Endodermal cell (in vitro differentiated cells): ENCODE measurements at regions not wholly inside any gene's neighbourhood (a gene's known extent, or its start where the extent isn't known, plus 50 kb on each side); places are given as distances from the start of the nearest gene placed in this dataset.

Source experiments
- DNase-seq: peaks from one replicate; pipeline ENCODE4 v3.0.0-alpha.2; 2017
- H3K27ac ChIP-seq: 2 replicates; pipeline ENCODE4 v1.5.1; 2013; ENCODE audit warnings: mild to moderate bottlenecking, low read depth, low read length, moderate library complexity
- H3K27me3 ChIP-seq: 2 replicates; pipeline ENCODE4 v1.6.1; 2013; ENCODE audit warnings: mild to moderate bottlenecking, low read length, moderate library complexity; ENCODE audit not compliant: insufficient read depth, control insufficient read depth, poor library complexity, severe bottlenecking
- H3K36me3 ChIP-seq: 2 replicates; pipeline ENCODE4 v1.7.0; 2013; ENCODE audit warnings: mild to moderate bottlenecking, low read length, moderate library complexity; ENCODE audit not compliant: control insufficient read depth, insufficient read depth
- H3K4me1 ChIP-seq: one replicate; pipeline ENCODE4 v1.7.0; 2013; ENCODE audit warnings: low read length; ENCODE audit not compliant: control insufficient read depth, insufficient read depth
- H3K4me3 ChIP-seq: 2 replicates; pipeline ENCODE4 v1.5.1; 2013; ENCODE audit warnings: mild to moderate bottlenecking, low read length, moderate library complexity
- H3K9ac ChIP-seq: 2 replicates; pipeline ENCODE4 v1.6.1; 2013; ENCODE audit warnings: mild to moderate bottlenecking, low read length, moderate library complexity; ENCODE audit not compliant: poor library complexity, severe bottlenecking; ENCODE audit errors: extremely low read depth
- H3K9me3 ChIP-seq: 2 replicates; pipeline ENCODE4 v1.6.1; 2013; ENCODE audit warnings: mild to moderate bottlenecking, low read length, moderate library complexity; ENCODE audit not compliant: control insufficient read depth
- H3K27ac Mint-ChIP-seq: 2 replicates; pipeline ENCODE4 v1.8.0; 2020; ENCODE audit warnings: mixed read lengths
- H3K27me3 Mint-ChIP-seq: 2 replicates; pipeline ENCODE4 v1.8.0; 2021; ENCODE audit warnings: mild to moderate bottlenecking, mixed read lengths; ENCODE audit not compliant: insufficient read depth
- H3K36me3 Mint-ChIP-seq: 2 replicates; pipeline ENCODE4 v1.8.0; 2020; ENCODE audit warnings: low read depth, mixed read lengths
- H3K4me1 Mint-ChIP-seq: 2 replicates; pipeline ENCODE4 v1.8.0; 2020; ENCODE audit warnings: mixed read lengths
- H3K4me3 Mint-ChIP-seq: 2 replicates; pipeline ENCODE4 v1.8.0; 2020; ENCODE audit warnings: mild to moderate bottlenecking, moderate library complexity, mixed read lengths
- H3K9me3 Mint-ChIP-seq: 2 replicates; pipeline ENCODE4 v1.8.0; 2020; ENCODE audit warnings: mild to moderate bottlenecking, mixed read lengths
- CTCF ChIP-seq: fragments of 200-600 bp; sonication (generic); conservative IDR thresholded peaks from 2 replicates; pipeline ENCODE4 v1.5.0; 2021; ENCODE audit warnings: antibody characterized with exemption, mild to moderate bottlenecking
- WGBS, 2 experiments: methylation state at CpG; one replicate each; pipeline versions ENCODE4 v1.1.5 to v1.1.7; 2013; ENCODE audit warnings: missing lambda C conversion rate in 2 of 2, mixed read lengths in 1 of 2; ENCODE audit not compliant: insufficient coverage in 1 of 2, insufficient read length in 1 of 2; 5-methylcytosine and 5-hydroxymethylcytosine counted together

- H3K9me3 Mint-ChIP-seq, result peaks cover 16% of the 10 kb centered on the region
- no peaks in the 10 kb centered on the region for H3K4me1 Mint-ChIP-seq
- H3K4me3 Mint-ChIP-seq, result no peak overlapping the region
- no peak for TF ChIP-seq CTCF
- Histone ChIP-seq H3K9ac (no peak overlapping the region), H3K27ac (no peak overlapping the region), H3K27me3 (no peaks in the 10 kb centered on the region), H3K9me3 (peaks cover 4% of the 10 kb centered on the region), H3K4me3 (no peak overlapping the region), H3K36me3 (no peaks in the 10 kb centered on the region), H3K4me1 (no peaks in the 10 kb centered on the region)
- no peaks in the 10 kb centered on the region for H3K36me3 Mint-ChIP-seq
- no peak for DNase-seq
- 44 to 57% methylated on average over 1 of the region's 1 CpG for WGBS, 2 experiments
- no peak overlapping the region for H3K27ac Mint-ChIP-seq
- no peaks in the 10 kb centered on the region for H3K27me3 Mint-ChIP-seq
Observed at GRCh38 chr1:105544475-105544874, 1512.0 kb upstream of the PRMT6 start.

- no peak for TF ChIP-seq CTCF
- Mint-ChIP-seq H3K9me3 (no peaks in the 10 kb centered on the region), H3K36me3 (no peaks in the 10 kb centered on the region), H3K4me3 (no peak overlapping the region), H3K27ac (no peak overlapping the region), H3K4me1 (no peaks in the 10 kb centered on the region), H3K27me3 (no peaks in the 10 kb centered on the region)
- no peaks in the 10 kb centered on the region for H3K36me3 ChIP-seq
- no peaks in the 10 kb centered on the region for H3K9me3 ChIP-seq
- no peaks in the 10 kb centered on the region for H3K4me1 ChIP-seq
- H3K4me3 ChIP-seq, result no peak overlapping the region
- WGBS, 2 experiments, result 77% methylated on average over 2 of the region's 2 CpGs; no CpG with 5 or more reads in 1 of the 2 experiments
- no peak for DNase-seq
- no peak overlapping the region for H3K9ac ChIP-seq
- no peaks in the 10 kb centered on the region for H3K27me3 ChIP-seq
- H3K27ac ChIP-seq, result no peak overlapping the region
Observed at GRCh38 chr1:105556266-105556665, 1500.2 kb upstream of the PRMT6 start.

GRCh38 chr1:105558023-105558422 is 1498.5 kb upstream of the PRMT6 start:
- H3K36me3 ChIP-seq, result no peaks in the 10 kb centered on the region
- no peaks in the 10 kb centered on the region for H3K27me3 ChIP-seq
- H3K27ac ChIP-seq, result no peak overlapping the region
- no peak overlapping the region for H3K4me3 Mint-ChIP-seq
- no peaks in the 10 kb centered on the region for H3K27me3 Mint-ChIP-seq
- DNase-seq, result no peak
- no peaks in the 10 kb centered on the region for H3K9me3 Mint-ChIP-seq
- H3K4me3 ChIP-seq, result no peak overlapping the region
- H3K4me1 ChIP-seq, result no peaks in the 10 kb centered on the region
- no peaks in the 10 kb centered on the region for H3K36me3 Mint-ChIP-seq
- H3K27ac Mint-ChIP-seq, result no peak overlapping the region
- no peak for TF ChIP-seq CTCF
- no peaks in the 10 kb centered on the region for H3K4me1 Mint-ChIP-seq
- H3K9me3 ChIP-seq, result no peaks in the 10 kb centered on the region
- H3K9ac ChIP-seq, result no peak overlapping the region
